GM12891 (cell line): ENCODE measurements at regions not wholly inside any gene's neighbourhood (a gene's known extent, or its start where the extent isn't known, plus 50 kb on each side); places are given as distances from the start of the nearest gene placed in this dataset.

ENCODE experiments used
- POLR2A ChIP-seq: IDR thresholded peaks from 2 replicates; pipeline ENCODE4 v1.6.1; 2011; ENCODE audit warnings: low read depth, low read length, control low read depth
- SPI1 ChIP-seq: IDR thresholded peaks from 2 replicates; pipeline ENCODE4 v1.6.1; 2011; ENCODE audit warnings: low read depth, low read length, control low read depth

DNA sequence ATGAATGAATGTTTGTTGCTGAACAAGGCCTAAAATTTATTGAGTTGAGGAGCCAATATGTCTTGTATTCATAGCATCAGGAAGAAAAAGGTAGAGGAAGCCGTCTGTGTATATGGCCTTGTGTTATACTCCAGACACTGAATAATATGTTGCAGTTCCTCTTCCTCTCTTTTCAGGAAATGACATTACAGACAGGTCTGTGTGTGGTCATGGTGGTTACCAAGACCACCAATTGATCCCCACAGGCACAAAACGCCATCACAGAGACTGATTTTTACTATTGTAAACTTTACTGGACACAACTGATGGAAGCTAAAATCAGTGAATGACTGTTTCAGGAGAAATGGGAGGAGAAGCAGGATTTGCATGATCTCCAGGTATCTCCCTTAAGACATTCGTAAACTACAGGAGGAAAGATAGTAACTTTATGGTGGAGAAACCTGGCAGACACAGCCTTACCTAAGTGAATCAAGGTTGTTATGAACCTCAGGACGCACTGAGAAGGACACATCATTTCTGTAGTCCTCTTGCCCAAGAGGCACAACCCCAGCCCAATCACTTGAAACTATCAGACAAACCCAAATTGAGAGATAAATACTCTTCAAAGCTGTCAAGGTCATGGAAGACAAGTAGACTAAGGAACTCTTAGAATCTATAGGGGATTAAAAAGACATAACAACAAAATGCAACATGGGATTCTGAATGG lies 334.1 kb upstream of the RGS6 start:
- TF ChIP-seq POLR2A (no peak), SPI1 (peak; percentile 96)
